ENCODE measurements at regions not wholly inside any gene's neighbourhood (a gene's known extent, or its start where the extent isn't known, plus 50 kb on each side); places are given as distances from the start of the nearest gene placed in this dataset.

DNA sequence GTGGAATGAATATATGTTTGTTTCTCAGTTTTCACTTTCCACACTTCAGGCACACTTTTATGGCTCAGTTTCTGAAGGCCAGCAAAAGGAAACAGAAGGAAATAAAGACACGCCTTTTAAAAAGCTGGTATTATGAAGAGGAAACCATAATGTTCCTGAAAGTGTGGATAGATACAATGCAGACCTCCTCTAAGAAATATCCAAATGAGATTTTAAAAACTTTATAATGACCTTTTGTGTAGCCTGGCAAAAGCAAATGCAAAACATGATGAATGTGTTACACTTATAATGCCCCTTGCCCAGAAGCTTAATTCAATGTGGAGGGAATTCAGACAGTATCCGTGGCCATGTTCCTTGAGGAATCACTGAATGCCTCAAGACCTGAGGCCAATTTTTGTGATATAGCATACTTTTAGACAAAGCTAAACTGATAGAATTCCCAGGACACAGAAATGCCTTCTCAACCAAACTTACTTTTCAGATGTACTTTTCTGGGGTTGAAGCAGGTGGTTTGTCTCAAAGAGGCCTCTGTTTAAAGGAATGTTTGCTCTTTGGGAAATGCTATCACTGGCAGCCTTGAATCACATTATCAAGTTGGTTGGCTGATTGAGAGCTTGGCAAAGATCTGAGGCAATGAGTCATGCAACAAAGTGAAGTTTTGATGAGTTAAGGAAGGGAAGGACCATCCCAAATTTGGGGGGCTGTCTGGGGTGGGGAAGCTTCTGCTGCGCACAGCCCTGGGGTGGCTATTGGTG is 77.1 kb upstream of the CACNA2D3 start:
- no peak for TF ChIP-seq CBX3 (IDR thresholded peaks at IDR 0.05; ENCODE audit: low read depth)
- TF ChIP-seq, protein P1, sequence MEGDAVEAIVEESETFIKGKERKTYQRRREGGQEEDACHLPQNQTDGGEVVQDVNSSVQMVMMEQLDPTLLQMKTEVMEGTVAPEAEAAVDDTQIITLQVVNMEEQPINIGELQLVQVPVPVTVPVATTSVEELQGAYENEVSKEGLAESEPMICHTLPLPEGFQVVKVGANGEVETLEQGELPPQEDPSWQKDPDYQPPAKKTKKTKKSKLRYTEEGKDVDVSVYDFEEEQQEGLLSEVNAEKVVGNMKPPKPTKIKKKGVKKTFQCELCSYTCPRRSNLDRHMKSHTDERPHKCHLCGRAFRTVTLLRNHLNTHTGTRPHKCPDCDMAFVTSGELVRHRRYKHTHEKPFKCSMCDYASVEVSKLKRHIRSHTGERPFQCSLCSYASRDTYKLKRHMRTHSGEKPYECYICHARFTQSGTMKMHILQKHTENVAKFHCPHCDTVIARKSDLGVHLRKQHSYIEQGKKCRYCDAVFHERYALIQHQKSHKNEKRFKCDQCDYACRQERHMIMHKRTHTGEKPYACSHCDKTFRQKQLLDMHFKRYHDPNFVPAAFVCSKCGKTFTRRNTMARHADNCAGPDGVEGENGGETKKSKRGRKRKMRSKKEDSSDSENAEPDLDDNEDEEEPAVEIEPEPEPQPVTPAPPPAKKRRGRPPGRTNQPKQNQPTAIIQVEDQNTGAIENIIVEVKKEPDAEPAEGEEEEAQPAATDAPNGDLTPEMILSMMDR (IDR thresholded peaks at IDR 0.05 in 2 of 3, conservative IDR thresholded peaks at IDR 0.05 in 1 of 3; ENCODE audit: borderline replicate concordance in 1 of 3, insufficient read depth in 1 of 3, low read depth in 2 of 3, low read length in 2 of 3), result no peak
- no peak for TF ChIP-seq EZH2phosphoT487 (IDR thresholded peaks at IDR 0.05; ENCODE audit: borderline replicate concordance)
- no peak for TF ChIP-seq EZH2 (IDR thresholded peaks at IDR 0.05)
- TF ChIP-seq ZNF274 (IDR thresholded peaks at IDR 0.05; ENCODE audit: low read depth, low read length), result no peak
- TF ChIP-seq YY1 (IDR thresholded peaks at IDR 0.05; ENCODE audit: extremely low read depth, insufficient replicate concordance, low read depth, low read length), result no peak
- TF ChIP-seq POLR2AphosphoS5 (IDR thresholded peaks at IDR 0.05; ENCODE audit: low read depth, low read length), result no peak
- TF ChIP-seq, protein P2, sequence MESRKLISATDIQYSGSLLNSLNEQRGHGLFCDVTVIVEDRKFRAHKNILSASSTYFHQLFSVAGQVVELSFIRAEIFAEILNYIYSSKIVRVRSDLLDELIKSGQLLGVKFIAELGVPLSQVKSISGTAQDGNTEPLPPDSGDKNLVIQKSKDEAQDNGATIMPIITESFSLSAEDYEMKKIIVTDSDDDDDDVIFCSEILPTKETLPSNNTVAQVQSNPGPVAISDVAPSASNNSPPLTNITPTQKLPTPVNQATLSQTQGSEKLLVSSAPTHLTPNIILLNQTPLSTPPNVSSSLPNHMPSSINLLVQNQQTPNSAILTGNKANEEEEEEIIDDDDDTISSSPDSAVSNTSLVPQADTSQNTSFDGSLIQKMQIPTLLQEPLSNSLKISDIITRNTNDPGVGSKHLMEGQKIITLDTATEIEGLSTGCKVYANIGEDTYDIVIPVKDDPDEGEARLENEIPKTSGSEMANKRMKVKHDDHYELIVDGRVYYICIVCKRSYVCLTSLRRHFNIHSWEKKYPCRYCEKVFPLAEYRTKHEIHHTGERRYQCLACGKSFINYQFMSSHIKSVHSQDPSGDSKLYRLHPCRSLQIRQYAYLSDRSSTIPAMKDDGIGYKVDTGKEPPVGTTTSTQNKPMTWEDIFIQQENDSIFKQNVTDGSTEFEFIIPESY (IDR thresholded peaks at IDR 0.05; ENCODE audit: extremely low read depth, insufficient replicate concordance, low read length), result no peak
